NB4 (cell line): ENCODE measurements at regions not wholly inside any gene's neighbourhood (a gene's known extent, or its start where the extent isn't known, plus 50 kb on each side); places are given as distances from the start of the nearest gene placed in this dataset.

Source experiments
- CTCF ChIP-seq: IDR thresholded peaks from one replicate; pipeline ENCODE4 v1.5.1; 2012; ENCODE audit warnings: low read depth, low read length
- MAX ChIP-seq: IDR thresholded peaks from 2 replicates; pipeline ENCODE4 v1.6.1; 2011; ENCODE audit warnings: low read depth, low read length

DNA sequence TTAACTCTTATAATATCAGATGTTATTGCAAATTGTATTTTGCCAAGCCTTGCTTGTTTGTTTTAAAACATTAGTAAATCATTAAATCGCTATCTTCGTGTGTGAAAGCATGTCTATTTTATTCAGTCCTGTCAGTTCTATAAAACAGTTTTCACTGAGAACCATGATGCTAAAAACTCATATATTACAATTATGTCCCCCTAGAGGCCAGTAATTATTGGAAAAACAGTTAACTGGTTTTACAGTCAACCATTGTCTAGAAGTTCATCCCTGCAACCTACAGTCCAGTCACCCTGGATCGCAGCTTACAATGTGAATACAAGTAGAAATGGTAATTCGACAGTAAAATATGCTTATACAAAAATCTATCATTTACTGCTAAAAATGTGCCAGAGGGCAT, 311.5 kb upstream of the ROBO2 start:
- no peak for TF ChIP-seq CTCF
- TF ChIP-seq MAX: no peak
